ENCODE measurements at regions not wholly inside any gene's neighbourhood (a gene's known extent, or its start where the extent isn't known, plus 50 kb on each side); places are given as distances from the start of the nearest gene placed in this dataset.

DNA sequence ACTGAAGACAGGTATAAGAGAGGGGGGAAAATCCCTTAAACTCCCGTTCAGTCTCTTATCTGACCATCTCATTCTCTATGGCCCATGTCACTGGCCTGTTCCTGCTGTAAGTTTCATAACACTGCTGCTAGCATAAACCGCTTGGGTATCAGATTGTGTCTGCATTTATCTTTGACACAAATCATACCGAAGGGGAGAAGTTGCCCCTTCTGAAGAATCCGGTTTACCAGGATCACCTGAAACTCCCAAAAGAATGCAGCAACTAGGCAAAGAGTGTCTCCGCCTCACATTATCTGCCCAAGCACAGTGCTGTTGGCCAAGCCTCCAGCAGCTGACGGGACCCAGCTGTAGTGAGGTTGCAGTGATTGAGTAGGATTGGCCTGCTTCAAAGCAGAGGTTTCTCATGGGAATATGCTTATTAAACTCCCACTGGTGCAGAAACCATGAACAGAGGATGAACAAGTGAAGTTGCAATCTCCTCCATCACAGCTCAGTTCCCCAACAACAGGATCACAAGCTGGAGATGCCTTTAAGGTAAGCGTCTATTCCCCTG is 71.3 kb upstream of the PUDP start:
- no peak for TF ChIP-seq POLR2A (IDR thresholded peaks at IDR 0.05)
- TF ChIP-seq, protein P1, sequence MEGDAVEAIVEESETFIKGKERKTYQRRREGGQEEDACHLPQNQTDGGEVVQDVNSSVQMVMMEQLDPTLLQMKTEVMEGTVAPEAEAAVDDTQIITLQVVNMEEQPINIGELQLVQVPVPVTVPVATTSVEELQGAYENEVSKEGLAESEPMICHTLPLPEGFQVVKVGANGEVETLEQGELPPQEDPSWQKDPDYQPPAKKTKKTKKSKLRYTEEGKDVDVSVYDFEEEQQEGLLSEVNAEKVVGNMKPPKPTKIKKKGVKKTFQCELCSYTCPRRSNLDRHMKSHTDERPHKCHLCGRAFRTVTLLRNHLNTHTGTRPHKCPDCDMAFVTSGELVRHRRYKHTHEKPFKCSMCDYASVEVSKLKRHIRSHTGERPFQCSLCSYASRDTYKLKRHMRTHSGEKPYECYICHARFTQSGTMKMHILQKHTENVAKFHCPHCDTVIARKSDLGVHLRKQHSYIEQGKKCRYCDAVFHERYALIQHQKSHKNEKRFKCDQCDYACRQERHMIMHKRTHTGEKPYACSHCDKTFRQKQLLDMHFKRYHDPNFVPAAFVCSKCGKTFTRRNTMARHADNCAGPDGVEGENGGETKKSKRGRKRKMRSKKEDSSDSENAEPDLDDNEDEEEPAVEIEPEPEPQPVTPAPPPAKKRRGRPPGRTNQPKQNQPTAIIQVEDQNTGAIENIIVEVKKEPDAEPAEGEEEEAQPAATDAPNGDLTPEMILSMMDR (IDR thresholded peaks at IDR 0.05) = no peak
